HPDE6-E6E7 (cell line): ENCODE measurements at regions not wholly inside any gene's neighbourhood (a gene's known extent, or its start where the extent isn't known, plus 50 kb on each side); places are given as distances from the start of the nearest gene placed in this dataset.

Source experiments
- DNase-seq: peaks from one replicate; pipeline ENCODE4 v3.0.0; 2011; ENCODE audit warnings: missing footprints; ENCODE audit errors: extremely low spot score

GRCh38 chr17:14886200-14886739 is 378.9 kb downstream of the PMP22 start:
- no peak for DNase-seq

- no peak for DNase-seq
Measured at GRCh38 chr17:14882131-14882530, 383.0 kb downstream of the PMP22 start.

- no peak for DNase-seq
Measured at GRCh38 chr17:14875557-14876412, 389.3 kb downstream of the PMP22 start.

DNA sequence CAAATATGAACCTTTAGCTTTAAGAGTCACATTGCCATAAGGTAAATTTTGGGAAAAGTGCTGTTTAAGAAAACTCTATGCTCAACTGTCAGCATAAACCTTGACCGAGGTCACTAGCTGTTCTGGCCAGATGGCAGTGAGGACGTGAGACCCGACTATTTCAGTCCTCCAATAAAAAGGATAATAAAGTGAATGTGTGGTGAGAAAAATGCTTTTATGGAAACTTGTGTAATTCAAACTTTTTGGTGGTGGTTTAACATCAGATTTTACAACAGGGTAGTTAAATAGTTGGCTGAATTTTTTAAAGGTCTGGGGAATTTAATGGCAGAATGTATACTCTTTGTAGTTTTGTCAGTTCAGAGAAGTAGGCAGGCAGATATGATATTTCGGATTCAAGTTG is 391.1 kb downstream of the PMP22 start:
- no peak for DNase-seq

- DNase-seq: no peak
Measured at GRCh38 chr17:14873540-14873939, 391.6 kb downstream of the PMP22 start.

DNA sequence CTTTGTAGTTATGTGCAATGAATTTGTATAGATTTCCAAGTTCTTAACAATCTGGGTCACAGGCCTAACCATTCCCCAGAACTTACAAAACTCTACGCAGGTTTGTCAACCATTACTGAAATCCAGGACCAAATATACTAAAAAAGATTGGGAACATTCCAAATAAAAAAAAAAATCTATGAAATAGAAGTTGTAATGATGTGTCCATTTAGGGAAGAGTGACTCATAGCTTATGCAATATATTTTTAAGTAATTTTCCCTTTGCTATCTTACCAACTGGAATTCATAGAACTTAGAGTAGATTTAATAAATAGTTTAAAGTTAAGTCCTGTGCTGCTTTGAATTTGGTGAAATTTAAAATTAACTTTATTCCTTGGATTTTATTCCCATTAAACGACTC is 393.2 kb downstream of the PMP22 start:
- DNase-seq: no peak

GRCh38 chr17:14866266-14866665 is 398.9 kb downstream of the PMP22 start:
- DNase-seq: no peak

GRCh38 chr17:14864127-14864526 is 401.0 kb downstream of the PMP22 start:
- DNase-seq: no peak

DNA sequence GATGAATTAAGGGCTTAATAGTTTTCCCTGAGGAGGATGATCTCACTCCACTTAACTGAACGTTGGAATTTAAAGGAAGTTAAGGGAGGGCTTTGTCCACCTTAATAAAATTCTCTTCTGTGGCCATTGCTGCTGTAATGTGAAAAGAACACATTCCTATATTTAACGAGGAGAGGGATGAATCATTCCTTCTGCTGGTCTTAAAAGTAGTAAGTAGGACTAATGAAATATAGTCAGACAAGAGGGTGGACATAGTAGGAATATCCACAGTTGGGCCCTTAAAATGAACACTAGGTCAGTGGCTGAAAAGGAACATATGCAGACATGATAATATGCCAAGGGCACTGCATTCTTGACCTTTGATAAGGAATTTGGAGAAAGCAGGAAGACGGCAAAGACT is 405.6 kb downstream of the PMP22 start:
- no peak for DNase-seq

DNA sequence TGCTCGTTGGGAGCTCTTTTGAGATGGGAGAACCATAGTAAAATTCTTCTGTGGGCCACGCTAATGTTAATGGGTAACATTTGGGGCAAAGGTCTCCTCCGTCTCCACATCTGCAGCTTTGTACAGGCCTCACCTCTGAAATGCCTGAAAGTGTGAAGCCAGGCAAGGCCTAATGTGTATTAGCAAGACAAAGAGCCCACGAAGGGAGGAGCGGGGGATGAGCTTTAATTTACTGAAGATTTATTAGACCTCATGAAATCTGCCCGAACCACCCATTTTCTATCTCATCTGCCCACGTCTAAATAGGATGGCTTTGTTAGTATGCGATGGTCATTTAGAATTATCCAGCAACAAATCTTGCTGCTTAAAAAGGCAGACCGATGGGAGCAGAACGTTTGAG is 408.9 kb downstream of the PMP22 start:
- no peak for DNase-seq

DNA sequence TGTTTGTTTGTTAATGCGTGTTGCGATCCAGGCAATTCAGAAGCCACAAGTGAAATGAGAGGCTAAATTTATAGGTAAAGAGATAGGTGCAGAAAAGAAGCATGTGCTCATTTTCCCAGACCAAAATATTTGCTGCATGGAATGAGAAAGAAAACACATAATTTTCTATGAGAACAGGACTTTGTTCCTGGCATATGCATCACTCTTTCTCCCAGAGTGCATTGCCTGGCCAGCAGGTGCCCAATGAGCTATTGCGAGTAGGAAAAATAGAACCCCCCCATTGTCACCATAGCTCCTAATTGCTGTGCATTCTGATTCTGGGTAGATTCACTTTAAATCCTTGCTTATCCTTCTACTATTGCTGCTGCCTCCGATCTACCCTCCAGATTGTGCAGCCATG is 410.4 kb downstream of the PMP22 start:
- no peak for DNase-seq

- DNase-seq: peak; percentile 58
Measured at GRCh38 chr17:14845591-14846281, 419.4 kb downstream of the PMP22 start.

- peak; percentile 16 for DNase-seq
Measured at GRCh38 chr17:14843086-14843795, 421.9 kb downstream of the PMP22 start.

DNA sequence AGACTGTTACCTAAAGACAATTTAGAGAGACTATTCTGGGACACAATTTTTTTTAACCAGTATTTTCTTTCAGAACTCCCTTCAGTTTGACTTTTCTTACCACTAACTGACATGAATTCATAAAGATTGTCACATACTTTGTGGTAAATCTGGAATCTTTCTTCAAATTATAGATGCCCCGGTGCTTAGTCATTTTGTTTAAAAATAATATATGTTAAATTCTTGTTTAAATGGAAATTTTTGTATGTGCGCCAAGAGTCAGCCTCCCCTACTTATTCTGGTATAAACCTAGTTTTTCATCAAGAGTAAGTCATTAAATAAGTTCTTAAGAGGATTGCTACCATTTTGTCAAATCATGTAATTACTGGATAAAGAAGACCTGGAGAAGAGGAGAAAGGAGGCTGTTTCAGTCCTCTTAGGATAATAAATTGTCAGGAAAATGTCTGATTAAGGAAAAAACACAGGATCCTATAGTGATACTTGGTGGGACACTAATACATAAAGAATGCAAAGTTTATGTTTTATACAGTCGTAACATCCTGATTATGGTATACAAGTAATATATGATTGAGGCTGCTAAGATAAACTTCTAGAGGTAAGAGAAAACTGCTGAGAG is 424.4 kb downstream of the PMP22 start:
- DNase-seq: no peak

- DNase-seq: no peak
Measured at GRCh38 chr17:14838567-14838966, 426.6 kb downstream of the PMP22 start.

- DNase-seq: peak; percentile 46
Measured at GRCh38 chr17:14833201-14833785, 431.8 kb downstream of the PMP22 start.

DNA sequence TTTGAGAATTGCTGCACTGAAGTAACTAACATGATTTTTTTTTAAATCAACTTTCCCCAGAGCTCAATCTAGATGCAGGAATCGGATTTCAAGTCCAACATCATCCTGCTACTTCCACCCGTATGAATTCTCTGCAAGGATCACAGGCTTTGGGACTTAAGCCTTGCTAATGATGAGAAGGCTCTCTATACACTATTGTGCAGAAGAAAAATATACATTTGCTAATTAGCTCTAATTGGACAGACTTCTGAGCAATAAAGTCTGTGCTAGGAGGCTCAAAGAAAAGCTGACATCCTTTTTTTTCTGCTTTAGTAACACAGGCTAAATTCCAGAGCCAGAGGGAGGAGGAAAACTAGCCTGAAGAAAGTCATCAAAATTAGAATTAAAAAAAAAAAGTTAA is 433.6 kb downstream of the PMP22 start:
- no peak for DNase-seq

DNA sequence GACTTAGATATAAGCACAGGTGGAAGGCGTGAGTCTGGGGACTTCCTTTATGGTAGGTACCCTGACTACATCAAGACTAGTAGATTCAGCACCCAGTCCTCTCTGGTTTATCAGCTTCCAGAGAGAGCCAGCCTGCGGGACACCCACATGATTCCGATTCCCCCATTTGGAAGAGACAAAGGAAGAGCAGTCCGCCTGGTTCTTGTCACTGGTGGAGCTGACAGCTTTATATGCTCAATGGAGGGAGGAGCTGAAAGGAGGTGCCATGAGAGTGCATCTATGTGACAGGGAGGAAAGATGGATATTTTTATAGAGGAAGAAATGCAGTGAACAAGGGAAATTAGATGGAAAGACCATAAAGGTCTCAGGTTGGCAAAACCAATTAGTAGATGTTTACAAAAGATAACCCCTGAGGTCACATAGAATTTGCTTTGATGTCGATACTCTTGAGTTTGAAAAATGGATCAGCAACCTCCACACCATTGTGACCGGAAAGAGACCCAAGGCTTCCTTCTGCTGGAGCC is 437.7 kb downstream of the PMP22 start:
- no peak for DNase-seq

GRCh38 chr17:14826358-14826757 is 438.8 kb downstream of the PMP22 start:
- no peak for DNase-seq

DNA sequence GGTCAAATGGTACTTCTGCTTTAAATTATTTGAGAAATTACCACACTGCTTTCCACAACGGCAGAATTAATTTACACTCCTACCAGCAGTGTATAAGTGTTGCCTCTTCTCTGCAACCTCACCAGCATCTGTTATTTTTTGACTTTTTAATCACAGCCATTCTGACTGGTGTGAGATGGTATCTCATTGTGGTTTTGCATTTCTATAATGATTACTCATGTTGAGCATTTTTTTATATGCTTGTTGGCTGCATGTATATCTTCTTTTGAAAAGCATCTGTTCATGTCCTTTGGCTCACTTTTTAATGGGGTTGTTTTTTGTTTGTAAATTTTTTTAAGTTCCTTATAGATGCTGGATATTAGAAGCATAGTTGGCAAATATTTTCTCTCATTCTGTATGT is 446.7 kb downstream of the PMP22 start:
- DNase-seq: no peak

GRCh38 chr17:14815079-14815478 is 450.0 kb downstream of the PMP22 start:
- no peak for DNase-seq
